ENCODE measurements at regions not wholly inside any gene's neighbourhood (a gene's known extent, or its start where the extent isn't known, plus 50 kb on each side); places are given as distances from the start of the nearest gene placed in this dataset.

DNA sequence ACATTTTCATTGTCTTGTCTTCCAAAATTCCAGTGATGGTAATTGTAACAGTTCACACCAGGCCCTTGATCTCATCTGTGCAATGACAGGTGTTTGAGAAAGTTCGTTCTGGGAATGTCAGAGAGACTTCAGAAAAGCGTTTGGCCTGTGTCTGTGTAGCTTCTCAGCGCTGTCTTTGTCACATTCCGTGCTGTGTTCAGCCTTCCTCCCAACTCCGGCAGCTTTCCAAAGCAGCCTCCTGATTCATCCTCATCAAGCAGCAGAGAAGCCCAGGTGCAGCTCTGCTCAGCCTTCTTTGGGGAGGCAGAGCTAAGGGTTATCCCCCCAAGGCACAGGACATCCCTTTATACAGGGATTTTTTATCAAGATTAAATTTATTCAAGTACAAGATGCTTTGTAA lies 494.0 kb upstream of the SUCLG2 start:
- no peaks in the 10 kb centered on the region for H3K27me3 ChIP-seq (ENCODE audit: insufficient read depth, low read length, poor library complexity)

DNA sequence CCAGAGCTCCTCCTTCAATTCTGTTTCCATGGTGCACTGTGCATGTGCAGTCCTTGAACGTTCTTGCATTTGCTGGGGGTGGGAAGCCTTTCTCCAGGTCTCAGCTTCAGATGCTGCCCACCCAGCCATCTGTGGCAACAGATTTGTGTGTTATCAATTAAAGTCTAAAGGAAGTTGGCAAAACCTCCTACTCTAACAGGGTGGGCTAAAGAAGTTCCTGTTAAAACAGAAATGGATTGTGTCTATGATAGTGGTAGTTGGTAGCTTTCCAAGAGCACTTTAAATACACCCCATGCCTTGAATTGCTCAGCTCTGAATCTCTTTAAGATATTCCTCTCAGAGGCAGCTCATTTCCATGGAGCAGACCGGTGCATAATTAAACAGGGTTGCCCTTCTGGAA lies 488.0 kb upstream of the SUCLG2 start:
- Histone ChIP-seq H3K79me2 (ENCODE audit: control insufficient read depth, insufficient read depth, low read length) (no peaks in the 10 kb centered on the region), H3K4me2 (ENCODE audit: low read length) (no peak overlapping the region), H3K4me3 (ENCODE audit: low read length) (no peak overlapping the region), H2BK120ac (ENCODE audit: low read depth, low read length) (no peak overlapping the region), H2BK15ac (replicated peaks; ENCODE audit: low read depth) (no peak overlapping the region), H3K56ac (ENCODE audit: low read length) (no peak overlapping the region), H3K4ac (ENCODE audit: low read depth, low read length) (no peak overlapping the region), H2AK5ac (ENCODE audit: low read length) (no peak overlapping the region), H3K23ac (ENCODE audit: low read length) (no peak overlapping the region), H3K9ac (ENCODE audit: low read length) (no peak overlapping the region), H2BK5ac (ENCODE audit: low read length) (no peak overlapping the region), H3K18ac (ENCODE audit: low read length) (no peak overlapping the region), H4K5ac (ENCODE audit: low read length) (no peak overlapping the region), H4K8ac (ENCODE audit: low read depth, low read length) (no peak overlapping the region), H3K36me3 (ENCODE audit: control insufficient read depth, insufficient read depth, low read length) (no peaks in the 10 kb centered on the region), H3K27me3 (ENCODE audit: insufficient read depth, low read length, poor library complexity) (no peaks in the 10 kb centered on the region), H3K27ac (ENCODE audit: low read depth, low read length) (no peak overlapping the region), H3K79me1 (ENCODE audit: low read length) (no peaks in the 10 kb centered on the region), H3K4me1 (ENCODE audit: control insufficient read depth, low read depth, low read length) (no peaks in the 10 kb centered on the region)
- no peak for DNase-seq
- no CpG with 5 or more reads among the region's 2 CpGs for WGBS (ENCODE audit: extremely low coverage, insufficient coverage, low lambda C conversion rate)

More for the DNA sequence above, 494.0 kb upstream of the SUCLG2 start:
- Histone ChIP-seq H2BK120ac (ENCODE audit: low read depth, low read length) (no peak overlapping the region), H3K23ac (ENCODE audit: low read length) (no peak overlapping the region), H3K36me3 (ENCODE audit: control insufficient read depth, insufficient read depth, low read length) (no peaks in the 10 kb centered on the region), H4K8ac (ENCODE audit: low read depth, low read length) (no peak overlapping the region), H2AK5ac (ENCODE audit: low read length) (no peak overlapping the region), H2BK5ac (ENCODE audit: low read length) (no peak overlapping the region), H3K18ac (ENCODE audit: low read length) (no peak overlapping the region), H3K79me1 (ENCODE audit: low read length) (no peaks in the 10 kb centered on the region), H3K4me3 (ENCODE audit: low read length) (no peak overlapping the region), H3K56ac (ENCODE audit: low read length) (no peak overlapping the region), H3K27ac (ENCODE audit: low read depth, low read length) (no peak overlapping the region), H3K79me2 (ENCODE audit: control insufficient read depth, insufficient read depth, low read length) (no peaks in the 10 kb centered on the region), H3K4me1 (ENCODE audit: control insufficient read depth, low read depth, low read length) (no peaks in the 10 kb centered on the region), H3K4ac (ENCODE audit: low read depth, low read length) (no peak overlapping the region), H3K9ac (ENCODE audit: low read length) (no peak overlapping the region), H4K5ac (ENCODE audit: low read length) (no peak overlapping the region), H2BK15ac (replicated peaks; ENCODE audit: low read depth) (no peak overlapping the region), H3K4me2 (ENCODE audit: low read length) (no peak overlapping the region)
- no CpG with 5 or more reads among the region's 5 CpGs for WGBS (ENCODE audit: extremely low coverage, insufficient coverage, low lambda C conversion rate)
- no peak for DNase-seq

- no peak overlapping the region for H3K23ac ChIP-seq (ENCODE audit: low read length)
- no peak overlapping the region for H2BK120ac ChIP-seq (ENCODE audit: low read depth, low read length)
- no peak for DNase-seq
- H2AK5ac ChIP-seq (ENCODE audit: low read length), result no peak overlapping the region
- no peak overlapping the region for H3K18ac ChIP-seq (ENCODE audit: low read length)
- no peaks in the 10 kb centered on the region for H3K4me1 ChIP-seq (ENCODE audit: control insufficient read depth, low read depth, low read length)
- H3K4me3 ChIP-seq (ENCODE audit: low read length), result no peak overlapping the region
- H3K4me2 ChIP-seq (ENCODE audit: low read length), result no peak overlapping the region
- no peak overlapping the region for H4K5ac ChIP-seq (ENCODE audit: low read length)
- H3K9ac ChIP-seq (ENCODE audit: low read length), result no peak overlapping the region
- no peaks in the 10 kb centered on the region for H3K79me1 ChIP-seq (ENCODE audit: low read length)
- no peaks in the 10 kb centered on the region for H3K36me3 ChIP-seq (ENCODE audit: control insufficient read depth, insufficient read depth, low read length)
- H3K4ac ChIP-seq (ENCODE audit: low read depth, low read length), result no peak overlapping the region
- no peak overlapping the region for H4K8ac ChIP-seq (ENCODE audit: low read depth, low read length)
- H2BK15ac ChIP-seq (replicated peaks; ENCODE audit: low read depth), result no peak overlapping the region
- H2BK5ac ChIP-seq (ENCODE audit: low read length), result no peak overlapping the region
- H3K56ac ChIP-seq (ENCODE audit: low read length), result no peak overlapping the region
- no peaks in the 10 kb centered on the region for H3K79me2 ChIP-seq (ENCODE audit: control insufficient read depth, insufficient read depth, low read length)
- no peak overlapping the region for H3K27ac ChIP-seq (ENCODE audit: low read depth, low read length)
- no peaks in the 10 kb centered on the region for H3K27me3 ChIP-seq (ENCODE audit: insufficient read depth, low read length, poor library complexity)
- no CpG with 5 or more reads among the region's 3 CpGs for WGBS (ENCODE audit: extremely low coverage, insufficient coverage, low lambda C conversion rate)
Measured at GRCh38 chr3:68139897-68140296, 485.5 kb upstream of the SUCLG2 start.

DNA sequence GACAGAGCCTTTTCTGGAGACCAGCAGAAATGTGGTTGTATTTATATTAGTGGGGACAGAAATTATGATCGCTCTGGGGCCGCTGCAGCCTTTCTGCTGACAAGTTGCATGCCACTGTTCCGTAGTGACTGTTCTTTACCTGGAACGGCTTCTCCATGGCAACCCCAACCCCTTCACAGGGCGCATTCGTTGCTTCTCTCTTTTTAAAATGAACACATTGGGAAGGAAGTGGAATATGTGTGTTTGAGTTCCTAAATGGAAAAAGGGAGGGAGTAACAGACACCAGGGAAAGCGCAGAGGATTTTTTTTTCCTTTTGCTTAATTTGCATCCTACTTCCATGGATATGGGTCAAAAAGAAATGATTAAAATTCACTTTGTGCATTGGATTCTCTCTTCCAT lies 482.0 kb upstream of the SUCLG2 start:
- Histone ChIP-seq H3K4me2 (ENCODE audit: low read length) (no peak overlapping the region), H2BK15ac (replicated peaks; ENCODE audit: low read depth) (no peak overlapping the region), H3K23ac (ENCODE audit: low read length) (no peak overlapping the region), H3K27me3 (ENCODE audit: insufficient read depth, low read length, poor library complexity) (no peaks in the 10 kb centered on the region), H3K79me1 (ENCODE audit: low read length) (no peaks in the 10 kb centered on the region), H2AK5ac (ENCODE audit: low read length) (no peak overlapping the region), H3K27ac (ENCODE audit: low read depth, low read length) (no peak overlapping the region), H3K79me2 (ENCODE audit: control insufficient read depth, insufficient read depth, low read length) (no peaks in the 10 kb centered on the region), H3K56ac (ENCODE audit: low read length) (no peak overlapping the region), H3K4ac (ENCODE audit: low read depth, low read length) (no peak overlapping the region), H2BK5ac (ENCODE audit: low read length) (no peak overlapping the region), H2BK120ac (ENCODE audit: low read depth, low read length) (no peak overlapping the region), H4K5ac (ENCODE audit: low read length) (no peak overlapping the region), H3K36me3 (ENCODE audit: control insufficient read depth, insufficient read depth, low read length) (no peaks in the 10 kb centered on the region), H3K18ac (ENCODE audit: low read length) (no peak overlapping the region), H3K4me3 (ENCODE audit: low read length) (no peak overlapping the region), H3K9ac (ENCODE audit: low read length) (no peak overlapping the region), H3K4me1 (ENCODE audit: control insufficient read depth, low read depth, low read length) (no peaks in the 10 kb centered on the region), H4K8ac (ENCODE audit: low read depth, low read length) (no peak overlapping the region)
- no peak for DNase-seq
- WGBS (ENCODE audit: extremely low coverage, insufficient coverage, low lambda C conversion rate), result no CpG with 5 or more reads among the region's 7 CpGs

DNA sequence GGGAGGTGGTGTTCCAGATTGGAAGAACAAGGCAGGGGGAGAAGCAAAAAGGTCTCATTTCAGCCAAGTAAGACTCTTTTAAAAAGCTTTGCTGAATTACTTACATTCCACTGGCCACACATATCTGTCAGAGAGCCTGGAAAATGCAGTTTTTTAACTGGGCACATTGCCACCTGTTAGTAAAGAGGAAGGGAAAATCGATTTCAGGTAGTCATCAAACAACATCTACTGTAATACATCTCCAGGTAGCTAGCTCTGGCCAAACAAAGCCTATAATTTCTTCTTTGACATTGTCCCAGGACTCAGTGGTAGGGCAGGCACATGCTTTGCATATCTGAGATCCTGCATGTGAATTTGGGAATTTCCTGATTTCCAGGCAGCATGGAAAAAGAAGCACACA lies 480.7 kb upstream of the SUCLG2 start:
- Histone ChIP-seq H3K79me2 (ENCODE audit: control insufficient read depth, insufficient read depth, low read length) (no peaks in the 10 kb centered on the region), H3K9ac (ENCODE audit: low read length) (no peak overlapping the region), H3K18ac (ENCODE audit: low read length) (no peak overlapping the region), H2AK5ac (ENCODE audit: low read length) (no peak overlapping the region), H3K4me2 (ENCODE audit: low read length) (no peak overlapping the region), H4K8ac (ENCODE audit: low read depth, low read length) (no peak overlapping the region), H2BK120ac (ENCODE audit: low read depth, low read length) (no peak overlapping the region), H3K79me1 (ENCODE audit: low read length) (no peaks in the 10 kb centered on the region), H3K27me3 (ENCODE audit: insufficient read depth, low read length, poor library complexity) (no peaks in the 10 kb centered on the region), H3K23ac (ENCODE audit: low read length) (no peak overlapping the region), H3K36me3 (ENCODE audit: control insufficient read depth, insufficient read depth, low read length) (no peaks in the 10 kb centered on the region), H3K56ac (ENCODE audit: low read length) (no peak overlapping the region), H3K27ac (ENCODE audit: low read depth, low read length) (no peak overlapping the region), H3K4me1 (ENCODE audit: control insufficient read depth, low read depth, low read length) (no peaks in the 10 kb centered on the region), H4K5ac (ENCODE audit: low read length) (no peak overlapping the region), H3K4ac (ENCODE audit: low read depth, low read length) (no peak overlapping the region), H2BK15ac (replicated peaks; ENCODE audit: low read depth) (no peak overlapping the region), H2BK5ac (ENCODE audit: low read length) (no peak overlapping the region), H3K4me3 (ENCODE audit: low read length) (no peak overlapping the region)
- DNase-seq, result no peak
- no CpG with 5 or more reads among the region's 1 CpG for WGBS (ENCODE audit: extremely low coverage, insufficient coverage, low lambda C conversion rate)

- no peak overlapping the region for H4K5ac ChIP-seq (ENCODE audit: low read length)
- H3K23ac ChIP-seq (ENCODE audit: low read length), result no peak overlapping the region
- no peak overlapping the region for H3K4ac ChIP-seq (ENCODE audit: low read depth, low read length)
- no peak overlapping the region for H3K56ac ChIP-seq (ENCODE audit: low read length)
- no peak overlapping the region for H2BK5ac ChIP-seq (ENCODE audit: low read length)
- H3K36me3 ChIP-seq (ENCODE audit: control insufficient read depth, insufficient read depth, low read length), result no peaks in the 10 kb centered on the region
- H3K27me3 ChIP-seq (ENCODE audit: insufficient read depth, low read length, poor library complexity), result no peaks in the 10 kb centered on the region
- no peak overlapping the region for H3K4me2 ChIP-seq (ENCODE audit: low read length)
- H4K8ac ChIP-seq (ENCODE audit: low read depth, low read length), result no peak overlapping the region
- no peak overlapping the region for H3K18ac ChIP-seq (ENCODE audit: low read length)
- H3K9ac ChIP-seq (ENCODE audit: low read length), result no peak overlapping the region
- H3K4me1 ChIP-seq (ENCODE audit: control insufficient read depth, low read depth, low read length), result no peaks in the 10 kb centered on the region
- H2BK15ac ChIP-seq (replicated peaks; ENCODE audit: low read depth), result no peak overlapping the region
- H3K4me3 ChIP-seq (ENCODE audit: low read length), result no peak overlapping the region
- H3K27ac ChIP-seq (ENCODE audit: low read depth, low read length), result no peak overlapping the region
- H2AK5ac ChIP-seq (ENCODE audit: low read length), result no peak overlapping the region
- no peaks in the 10 kb centered on the region for H3K79me1 ChIP-seq (ENCODE audit: low read length)
- WGBS (ENCODE audit: extremely low coverage, insufficient coverage, low lambda C conversion rate), result no CpG with 5 or more reads among the region's 3 CpGs
- no peaks in the 10 kb centered on the region for H3K79me2 ChIP-seq (ENCODE audit: control insufficient read depth, insufficient read depth, low read length)
- no peak overlapping the region for H2BK120ac ChIP-seq (ENCODE audit: low read depth, low read length)
- no peak for DNase-seq
Measured at GRCh38 chr3:68129065-68129464, 474.7 kb upstream of the SUCLG2 start.
